SK-N-SH treated with all-trans-retinoic acid at 6 μM for 48 hours (cell line): ENCODE measurements at regions not wholly inside any gene's neighbourhood (a gene's known extent, or its start where the extent isn't known, plus 50 kb on each side); places are given as distances from the start of the nearest gene placed in this dataset.

ENCODE experiments used
- ATAC-seq: fragments of 200-7000 bp; cut with Tn5 transposase; 3 replicates; pipeline ENCODE4 v1.9.1; 2020; ENCODE audit warnings: mild to moderate bottlenecking, moderate library complexity
- ARNTL ChIP-seq: fragments of 450-650 bp; formaldehyde crosslinking; IDR thresholded peaks from 2 replicates; pipeline ENCODE4 v1.5.0; 2020; ENCODE audit warnings: low read depth, mild to moderate bottlenecking, moderate library complexity, borderline replicate concordance
- BACH2 ChIP-seq: fragments of 250-450 bp; sonication (Bioruptor Pico); IDR thresholded peaks from 2 replicates; pipeline ENCODE4 v1.9.0; 2021; ENCODE audit warnings: mild to moderate bottlenecking, borderline replicate concordance
- CREB5 ChIP-seq: fragments of 250-450 bp; sonication (Bioruptor Pico); IDR thresholded peaks from 2 replicates; pipeline ENCODE4 v1.5.1; 2020; ENCODE audit warnings: low read depth, mild to moderate bottlenecking, moderate library complexity
- CSDC2 ChIP-seq: fragments of 250-450 bp; sonication (Bioruptor Pico); IDR thresholded peaks from 2 replicates; pipeline ENCODE4 v1.5.0; 2020; ENCODE audit warnings: mild to moderate bottlenecking, moderate library complexity
- ESRRG ChIP-seq: fragments of 250-450 bp; sonication (Bioruptor Pico); IDR thresholded peaks from 2 replicates; pipeline ENCODE4 v1.6.1; 2021; ENCODE audit warnings: mild to moderate bottlenecking
- GLIS3 ChIP-seq: fragments of 250-450 bp; sonication (Bioruptor Pico); IDR thresholded peaks from 2 replicates; pipeline ENCODE4 v1.5.0; 2020; ENCODE audit warnings: mild to moderate bottlenecking, moderate library complexity
- ISL1 ChIP-seq: fragments of 250-450 bp; sonication (Bioruptor Pico); IDR thresholded peaks from 2 replicates; pipeline ENCODE4 v2.1.2; 2022; ENCODE audit warnings: mild to moderate bottlenecking, moderate library complexity
- OSR1 ChIP-seq: fragments of 250-450 bp; sonication (Bioruptor Pico); IDR thresholded peaks from 2 replicates; pipeline ENCODE4 v1.8.0; 2022; ENCODE audit warnings: moderate library complexity, mild to moderate bottlenecking, inconsistent platforms
- PPARA ChIP-seq: fragments of 250-450 bp; sonication (Bioruptor Pico); IDR thresholded peaks from 2 replicates; pipeline ENCODE4 v1.5.0; 2020; ENCODE audit warnings: mild to moderate bottlenecking, borderline replicate concordance
- RARB ChIP-seq: fragments of 250-450 bp; sonication (Bioruptor Pico); IDR thresholded peaks from 2 replicates; pipeline ENCODE4 v1.8.0; 2021; ENCODE audit warnings: mild to moderate bottlenecking, moderate library complexity
- SNAI2 ChIP-seq: fragments of 250-450 bp; sonication (Bioruptor Pico); IDR thresholded peaks from 2 replicates; pipeline ENCODE4 v1.5.0; 2020; ENCODE audit warnings: mild to moderate bottlenecking, moderate library complexity
- TCF4 ChIP-seq: fragments of 250-450 bp; sonication (Bioruptor Pico); IDR thresholded peaks from 2 replicates; pipeline ENCODE4 v1.8.0; 2021; ENCODE audit warnings: mild to moderate bottlenecking, moderate library complexity, borderline replicate concordance
- TOX ChIP-seq: fragments of 250-450 bp; sonication (Bioruptor Pico); IDR thresholded peaks from 2 replicates; pipeline ENCODE4 v1.8.0; 2021; ENCODE audit warnings: mild to moderate bottlenecking, moderate library complexity, borderline replicate concordance
- ZC3H10 ChIP-seq: fragments of 250-450 bp; sonication (Bioruptor Pico); IDR thresholded peaks from 2 replicates; pipeline ENCODE4 v1.5.1; 2021; ENCODE audit warnings: mild to moderate bottlenecking, moderate library complexity
- ZFP3 ChIP-seq: fragments of 250-450 bp; sonication (Bioruptor Pico); IDR thresholded peaks from 2 replicates; pipeline ENCODE4 v1.5.0; 2020; ENCODE audit warnings: mild to moderate bottlenecking, moderate library complexity
- ZFP30 ChIP-seq: fragments of 450-650 bp; formaldehyde crosslinking; IDR thresholded peaks from 2 replicates; pipeline ENCODE4 v1.5.0; 2022; ENCODE audit warnings: mild to moderate bottlenecking, moderate library complexity
- ZNF565 ChIP-seq: fragments of 450-650 bp; formaldehyde crosslinking; conservative IDR thresholded peaks from 2 replicates; pipeline ENCODE4 v1.5.0; 2020; ENCODE audit warnings: low read depth, mild to moderate bottlenecking, moderate library complexity
- ZNF70 ChIP-seq: fragments of 450-650 bp; formaldehyde crosslinking; IDR thresholded peaks from 2 replicates; pipeline ENCODE4 v1.5.0; 2020; ENCODE audit warnings: mild to moderate bottlenecking, moderate library complexity
- ZNF8 ChIP-seq: fragments of 450-650 bp; formaldehyde crosslinking; IDR thresholded peaks from 2 replicates; pipeline ENCODE4 v1.5.0; 2020; ENCODE audit warnings: mild to moderate bottlenecking, moderate library complexity
- TF ChIP-seq, protein P1 (sequence below): fragments of 250-450 bp; sonication (Bioruptor Pico); IDR thresholded peaks from 2 replicates; pipeline ENCODE4 v1.8.0; 2020; ENCODE audit warnings: mild to moderate bottlenecking, moderate library complexity, borderline replicate concordance
- TF ChIP-seq, protein P2 (sequence below): fragments of 250-450 bp; sonication (Bioruptor Pico); IDR thresholded peaks from 2 replicates; pipeline ENCODE4 v1.8.0; 2021; ENCODE audit warnings: low read depth, mild to moderate bottlenecking, moderate library complexity, borderline replicate concordance
- TF ChIP-seq, protein P3 (sequence below): fragments of 250-450 bp; sonication (Bioruptor Pico); IDR thresholded peaks from 2 replicates; pipeline ENCODE4 v1.5.0; 2020; ENCODE audit warnings: mild to moderate bottlenecking, moderate library complexity

GRCh38 chr4:81743731-81744435 lies 272.2 kb upstream of the RASGEF1B start:
- TF ChIP-seq CREB5 (CRISPR knock-in tag): no peak
- no peak for TF ChIP-seq PPARA (CRISPR knock-in tag)
- TF ChIP-seq, protein P1, sequence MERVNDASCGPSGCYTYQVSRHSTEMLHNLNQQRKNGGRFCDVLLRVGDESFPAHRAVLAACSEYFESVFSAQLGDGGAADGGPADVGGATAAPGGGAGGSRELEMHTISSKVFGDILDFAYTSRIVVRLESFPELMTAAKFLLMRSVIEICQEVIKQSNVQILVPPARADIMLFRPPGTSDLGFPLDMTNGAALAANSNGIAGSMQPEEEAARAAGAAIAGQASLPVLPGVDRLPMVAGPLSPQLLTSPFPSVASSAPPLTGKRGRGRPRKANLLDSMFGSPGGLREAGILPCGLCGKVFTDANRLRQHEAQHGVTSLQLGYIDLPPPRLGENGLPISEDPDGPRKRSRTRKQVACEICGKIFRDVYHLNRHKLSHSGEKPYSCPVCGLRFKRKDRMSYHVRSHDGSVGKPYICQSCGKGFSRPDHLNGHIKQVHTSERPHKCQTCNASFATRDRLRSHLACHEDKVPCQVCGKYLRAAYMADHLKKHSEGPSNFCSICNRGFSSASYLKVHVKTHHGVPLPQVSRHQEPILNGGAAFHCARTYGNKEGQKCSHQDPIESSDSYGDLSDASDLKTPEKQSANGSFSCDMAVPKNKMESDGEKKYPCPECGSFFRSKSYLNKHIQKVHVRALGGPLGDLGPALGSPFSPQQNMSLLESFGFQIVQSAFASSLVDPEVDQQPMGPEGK: no peak
- no peak for TF ChIP-seq ZFP30 (CRISPR knock-in tag)
- TF ChIP-seq GLIS3: no peak
- no peak for TF ChIP-seq TOX (CRISPR knock-in tag)
- TF ChIP-seq ESRRG (CRISPR knock-in tag): no peak
- no peak for TF ChIP-seq CSDC2
- no peak for TF ChIP-seq ZNF70 (CRISPR knock-in tag)
- no peak for TF ChIP-seq ZFP3 (CRISPR knock-in tag)
- no peak for TF ChIP-seq RARB (CRISPR knock-in tag)
- TF ChIP-seq ZC3H10 (CRISPR knock-in tag): no peak
- ATAC-seq: no peak

DNA sequence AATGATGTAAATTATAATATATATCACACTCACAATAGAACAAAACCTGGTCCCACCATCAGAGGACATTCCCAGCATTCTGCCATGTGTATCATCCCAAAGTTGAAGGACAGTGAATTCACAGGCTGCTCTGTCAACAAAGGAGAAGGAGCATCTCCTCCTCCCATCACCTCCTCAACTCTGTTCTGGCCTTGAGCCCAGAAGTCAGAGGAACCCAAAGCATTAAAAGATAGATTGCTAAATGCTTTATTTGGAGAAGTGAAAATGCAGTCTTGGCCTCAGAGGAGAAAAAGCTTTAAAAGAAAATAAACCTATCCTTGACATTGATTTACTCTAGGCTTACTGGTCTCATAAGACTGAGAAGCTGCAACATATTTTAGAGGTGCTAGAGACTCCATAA lies 268.8 kb upstream of the RASGEF1B start:
- no peak for TF ChIP-seq ZNF565 (CRISPR knock-in tag)
- no peak for TF ChIP-seq ARNTL (CRISPR knock-in tag)
- no peak for TF ChIP-seq ZC3H10 (CRISPR knock-in tag)
- TF ChIP-seq ISL1 (CRISPR knock-in tag): no peak
- no peak for TF ChIP-seq BACH2 (CRISPR knock-in tag)
- TF ChIP-seq SNAI2 (CRISPR knock-in tag): no peak
- TF ChIP-seq, protein P2, sequence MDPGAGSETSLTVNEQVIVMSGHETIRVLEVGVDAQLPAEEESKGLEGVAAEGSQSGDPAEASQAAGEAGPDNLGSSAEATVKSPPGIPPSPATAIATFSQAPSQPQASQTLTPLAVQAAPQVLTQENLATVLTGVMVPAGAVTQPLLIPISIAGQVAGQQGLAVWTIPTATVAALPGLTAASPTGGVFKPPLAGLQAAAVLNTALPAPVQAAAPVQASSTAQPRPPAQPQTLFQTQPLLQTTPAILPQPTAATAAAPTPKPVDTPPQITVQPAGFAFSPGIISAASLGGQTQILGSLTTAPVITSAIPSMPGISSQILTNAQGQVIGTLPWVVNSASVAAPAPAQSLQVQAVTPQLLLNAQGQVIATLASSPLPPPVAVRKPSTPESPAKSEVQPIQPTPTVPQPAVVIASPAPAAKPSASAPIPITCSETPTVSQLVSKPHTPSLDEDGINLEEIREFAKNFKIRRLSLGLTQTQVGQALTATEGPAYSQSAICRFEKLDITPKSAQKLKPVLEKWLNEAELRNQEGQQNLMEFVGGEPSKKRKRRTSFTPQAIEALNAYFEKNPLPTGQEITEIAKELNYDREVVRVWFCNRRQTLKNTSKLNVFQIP (CRISPR knock-in tag): no peak
- TF ChIP-seq CREB5 (CRISPR knock-in tag): no peak
- TF ChIP-seq, protein P3, sequence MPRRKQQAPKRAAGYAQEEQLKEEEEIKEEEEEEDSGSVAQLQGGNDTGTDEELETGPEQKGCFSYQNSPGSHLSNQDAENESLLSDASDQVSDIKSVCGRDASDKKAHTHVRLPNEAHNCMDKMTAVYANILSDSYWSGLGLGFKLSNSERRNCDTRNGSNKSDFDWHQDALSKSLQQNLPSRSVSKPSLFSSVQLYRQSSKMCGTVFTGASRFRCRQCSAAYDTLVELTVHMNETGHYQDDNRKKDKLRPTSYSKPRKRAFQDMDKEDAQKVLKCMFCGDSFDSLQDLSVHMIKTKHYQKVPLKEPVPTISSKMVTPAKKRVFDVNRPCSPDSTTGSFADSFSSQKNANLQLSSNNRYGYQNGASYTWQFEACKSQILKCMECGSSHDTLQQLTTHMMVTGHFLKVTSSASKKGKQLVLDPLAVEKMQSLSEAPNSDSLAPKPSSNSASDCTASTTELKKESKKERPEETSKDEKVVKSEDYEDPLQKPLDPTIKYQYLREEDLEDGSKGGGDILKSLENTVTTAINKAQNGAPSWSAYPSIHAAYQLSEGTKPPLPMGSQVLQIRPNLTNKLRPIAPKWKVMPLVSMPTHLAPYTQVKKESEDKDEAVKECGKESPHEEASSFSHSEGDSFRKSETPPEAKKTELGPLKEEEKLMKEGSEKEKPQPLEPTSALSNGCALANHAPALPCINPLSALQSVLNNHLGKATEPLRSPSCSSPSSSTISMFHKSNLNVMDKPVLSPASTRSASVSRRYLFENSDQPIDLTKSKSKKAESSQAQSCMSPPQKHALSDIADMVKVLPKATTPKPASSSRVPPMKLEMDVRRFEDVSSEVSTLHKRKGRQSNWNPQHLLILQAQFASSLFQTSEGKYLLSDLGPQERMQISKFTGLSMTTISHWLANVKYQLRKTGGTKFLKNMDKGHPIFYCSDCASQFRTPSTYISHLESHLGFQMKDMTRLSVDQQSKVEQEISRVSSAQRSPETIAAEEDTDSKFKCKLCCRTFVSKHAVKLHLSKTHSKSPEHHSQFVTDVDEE: no peak
- TF ChIP-seq ESRRG (CRISPR knock-in tag): no peak
- TF ChIP-seq TCF4 (CRISPR knock-in tag): no peak
- TF ChIP-seq ZNF8 (CRISPR knock-in tag): no peak
- TF ChIP-seq GLIS3: no peak
- no peak for TF ChIP-seq RARB (CRISPR knock-in tag)
- no peak for TF ChIP-seq ZFP30 (CRISPR knock-in tag)
- TF ChIP-seq CSDC2: no peak
- TF ChIP-seq, protein P1: no peak
- TF ChIP-seq OSR1 (CRISPR knock-in tag): no peak
- TF ChIP-seq TOX (CRISPR knock-in tag): no peak
- no peak for ATAC-seq
